WTC11 (cell line): ENCODE measurements at regions not wholly inside any gene's neighbourhood (a gene's known extent, or its start where the extent isn't known, plus 50 kb on each side); places are given as distances from the start of the nearest gene placed in this dataset.

Experiments used
- ATAC-seq: fragments of 200-7000 bp; cut with Tn5 transposase; 2 replicates; pipeline ENCODE4 v1.10.0; 2021; ENCODE audit warnings: mild to moderate bottlenecking, moderate library complexity
- CTCF ChIA-PET: fragments of 300-600 bp; sonication (Branson Sonifier 250); formaldehyde crosslinking; loops from one replicate; lab custom pipeline; 2021; ENCODE audit warnings: antibody characterized with exemption; lab: Charles Lee
- POLR2A ChIA-PET: fragments of 350-600 bp; sonication (Branson Sonifier 250); formaldehyde crosslinking; loops from one replicate; lab custom pipeline; 2021; ENCODE audit warnings: antibody characterized with exemption; lab: Charles Lee
- DNase-seq: peaks from one replicate; pipeline ENCODE4 v3.0.0; 2021; ENCODE audit warnings: low spot score
- H3K27ac Mint-ChIP-seq: 2 replicates; pipeline ENCODE4 v1.8.0; 2021; ENCODE audit warnings: mixed read lengths
- H3K27me3 Mint-ChIP-seq: 2 replicates; pipeline ENCODE4 v1.8.0; 2021; ENCODE audit warnings: low read depth, mild to moderate bottlenecking, moderate library complexity, mixed read lengths
- H3K36me3 Mint-ChIP-seq: 2 replicates; pipeline ENCODE4 v1.8.0; 2021; ENCODE audit warnings: mixed read lengths
- H3K4me1 Mint-ChIP-seq: 2 replicates; pipeline ENCODE4 v1.8.0; 2022; ENCODE audit warnings: mixed read lengths
- H3K4me3 Mint-ChIP-seq: 2 replicates; pipeline ENCODE4 v1.8.0; 2021; ENCODE audit warnings: mild to moderate bottlenecking, moderate library complexity, mixed read lengths
- H3K9me3 Mint-ChIP-seq: 2 replicates; pipeline ENCODE4 v1.8.0; 2021; ENCODE audit warnings: mixed read lengths
- AFF4 ChIP-seq: sonication (generic); formaldehyde crosslinking; IDR thresholded peaks from 2 replicates; pipeline ENCODE4 v1.8.1; 2023; ENCODE audit warnings: mild to moderate bottlenecking, missing genetic modification reagents, borderline replicate concordance
- ARID4B ChIP-seq: sonication (generic); formaldehyde crosslinking; IDR thresholded peaks from 2 replicates; pipeline ENCODE4 v1.8.0; 2023; ENCODE audit warnings: missing genetic modification reagents, mild to moderate bottlenecking, borderline replicate concordance
- ATF1 ChIP-seq: sonication (generic); formaldehyde crosslinking; IDR thresholded peaks from 2 replicates; pipeline ENCODE4 v1.8.1; 2023; ENCODE audit warnings: mild to moderate bottlenecking, moderate library complexity, missing genetic modification reagents
- CREM ChIP-seq: sonication (generic); formaldehyde crosslinking; IDR thresholded peaks from 2 replicates; pipeline ENCODE4 v1.8.1; 2022; ENCODE audit warnings: mild to moderate bottlenecking, missing genetic modification reagents, moderate library complexity
- E2F4 ChIP-seq: sonication (generic); formaldehyde crosslinking; IDR thresholded peaks from 2 replicates; pipeline ENCODE4 v1.8.1; 2022; ENCODE audit warnings: low read depth, mild to moderate bottlenecking, moderate library complexity, missing genetic modification reagents, borderline replicate concordance
- FOXK1 ChIP-seq: sonication (generic); formaldehyde crosslinking; IDR thresholded peaks from 2 replicates; pipeline ENCODE4 v1.8.0; 2022; ENCODE audit warnings: mild to moderate bottlenecking, moderate library complexity, missing genetic modification reagents
- FOXP1 ChIP-seq: sonication (generic); formaldehyde crosslinking; IDR thresholded peaks from 2 replicates; pipeline ENCODE4 v1.8.0; 2022; ENCODE audit warnings: missing genetic modification reagents, mild to moderate bottlenecking, moderate library complexity, borderline replicate concordance
- GRHL2 ChIP-seq: fragments of 250-450 bp; sonication (Bioruptor Pico); IDR thresholded peaks from 2 replicates; pipeline ENCODE4 v1.8.0; 2022; ENCODE audit warnings: mild to moderate bottlenecking, moderate library complexity; ENCODE audit not compliant: insufficient replicate concordance, severe bottlenecking
- IRF2 ChIP-seq: sonication (generic); formaldehyde crosslinking; IDR thresholded peaks from 2 replicates; pipeline ENCODE4 v1.8.0; 2022; ENCODE audit warnings: low read depth, missing genetic modification reagents, borderline replicate concordance
- MXD4 ChIP-seq: fragments of 250-450 bp; sonication (Bioruptor Pico); IDR thresholded peaks from 2 replicates; pipeline ENCODE4 v1.8.0; 2021; ENCODE audit warnings: mild to moderate bottlenecking, moderate library complexity, borderline replicate concordance
- NR3C1 ChIP-seq: sonication (generic); formaldehyde crosslinking; conservative IDR thresholded peaks from 2 replicates; pipeline ENCODE4 v1.8.1; 2023; ENCODE audit warnings: low read depth, mild to moderate bottlenecking, missing genetic modification reagents
- PRRX2 ChIP-seq: fragments of 250-450 bp; sonication (Bioruptor Pico); IDR thresholded peaks from 2 replicates; pipeline ENCODE4 v1.8.0; 2021; ENCODE audit warnings: mild to moderate bottlenecking
- RELA ChIP-seq: sonication (generic); formaldehyde crosslinking; IDR thresholded peaks from 2 replicates; pipeline ENCODE4 v1.8.1; 2022; ENCODE audit warnings: missing genetic modification reagents, mild to moderate bottlenecking, borderline replicate concordance
- SMAD4 ChIP-seq: sonication (generic); formaldehyde crosslinking; IDR thresholded peaks from 2 replicates; pipeline ENCODE4 v1.8.0; 2022; ENCODE audit warnings: mild to moderate bottlenecking, missing genetic modification reagents
- SP1 ChIP-seq: sonication (generic); formaldehyde crosslinking; conservative IDR thresholded peaks from 2 replicates; pipeline ENCODE4 v1.8.1; 2022; ENCODE audit warnings: missing genetic modification reagents
- ZBTB21 ChIP-seq: sonication (generic); formaldehyde crosslinking; IDR thresholded peaks from 2 replicates; pipeline ENCODE4 v1.8.1; 2023; ENCODE audit warnings: mild to moderate bottlenecking, missing genetic modification reagents, borderline replicate concordance
- ZBTB43 ChIP-seq: sonication (generic); formaldehyde crosslinking; IDR thresholded peaks from 2 replicates; pipeline ENCODE4 v1.8.1; 2023; ENCODE audit warnings: mild to moderate bottlenecking, missing genetic modification reagents
- ZNF317 ChIP-seq: sonication (generic); formaldehyde crosslinking; IDR thresholded peaks from 2 replicates; pipeline ENCODE4 v1.8.1; 2023; ENCODE audit warnings: low read depth, mild to moderate bottlenecking, moderate library complexity, missing genetic modification reagents, borderline replicate concordance
- ZNF396 ChIP-seq: fragments of 250-450 bp; sonication (Bioruptor Pico); IDR thresholded peaks from 2 replicates; pipeline ENCODE4 v1.8.0; 2021; ENCODE audit warnings: mild to moderate bottlenecking, moderate library complexity, borderline replicate concordance
- ZNF416 ChIP-seq: fragments of 250-450 bp; sonication (Bioruptor Pico); IDR thresholded peaks from 2 replicates; pipeline ENCODE4 v1.9.0; 2021; ENCODE audit warnings: mild to moderate bottlenecking, inconsistent platforms
- ZNF425 ChIP-seq: fragments of 250-450 bp; sonication (Bioruptor Pico); conservative IDR thresholded peaks from 2 replicates; pipeline ENCODE4 v1.9.0; 2021; ENCODE audit warnings: mild to moderate bottlenecking
- ZSCAN18 ChIP-seq: fragments of 250-450 bp; sonication (Bioruptor Pico); IDR thresholded peaks from 2 replicates; pipeline ENCODE4 v2.1.2; 2022; ENCODE audit warnings: mild to moderate bottlenecking, moderate library complexity

- TF ChIP-seq RELA (CRISPR knock-in tag) (no peak), ZBTB43 (CRISPR knock-in tag) (no peak), FOXP1 (CRISPR knock-in tag) (no peak), MXD4 (CRISPR knock-in tag) (no peak), E2F4 (no peak), ZNF396 (CRISPR knock-in tag) (no peak), SMAD4 (CRISPR knock-in tag) (no peak), ZNF416 (no peak), ZNF317 (no peak), SP1 (no peak), ZBTB21 (CRISPR knock-in tag) (no peak), ZNF425 (no peak), ARID4B (CRISPR knock-in tag) (no peak), CREM (CRISPR knock-in tag) (no peak), PRRX2 (CRISPR knock-in tag) (no peak), ATF1 (CRISPR knock-in tag) (no peak)
- Mint-ChIP-seq H3K4me3 (no peak overlapping the region), H3K36me3 (no peaks in the 10 kb centered on the region), H3K27me3 (peaks cover 2% of the 10 kb centered on the region; the same call in 1 of the 2 replicates), H3K9me3 (no peaks in the 10 kb centered on the region), H3K4me1 (0 out of 2 replicates have a peak, but pooled peaks cover 2% of the 10 kb centered on the region), H3K27ac (no peak overlapping the region)
- ATAC-seq: peak; percentile 38; the same call in 1 of the 2 replicates
- ChIA-PET POLR2A (no interaction called here), CTCF (no interaction called here)
- no peak for DNase-seq
These were observed 207.1 kb upstream of the ASIC2 start for GRCh38 chr17:33500151-33500550.

- DNase-seq: no peak
- Mint-ChIP-seq H3K27me3 (peaks cover 2% of the 10 kb centered on the region; the same call in 1 of the 2 replicates), H3K9me3 (no peaks in the 10 kb centered on the region), H3K4me1 (0 out of 2 replicates have a peak, but pooled peaks cover 2% of the 10 kb centered on the region), H3K27ac (no peak overlapping the region), H3K36me3 (no peaks in the 10 kb centered on the region), H3K4me3 (no peak overlapping the region)
- POLR2A ChIA-PET: no interaction called here
- ATAC-seq: no peak
- CTCF ChIA-PET: no interaction called here
- TF ChIP-seq IRF2 (CRISPR knock-in tag) (no peak), ZSCAN18 (CRISPR knock-in tag) (no peak), NR3C1 (CRISPR knock-in tag) (no peak), FOXK1 (CRISPR knock-in tag) (no peak), AFF4 (CRISPR knock-in tag) (no peak), SMAD4 (CRISPR knock-in tag) (no peak), ZNF416 (no peak), GRHL2 (CRISPR knock-in tag) (no peak)
These were observed 208.1 kb upstream of the ASIC2 start for GRCh38 chr17:33501185-33501584.
